ENCODE measurements at regions not wholly inside any gene's neighbourhood (a gene's known extent, or its start where the extent isn't known, plus 50 kb on each side); places are given as distances from the start of the nearest gene placed in this dataset.

- ATAC-seq (no peak), DNase-seq (ENCODE audit: low spot score) (no peak)
- no peak overlapping the region for H3K4me3 Mint-ChIP-seq
- H3K4me1 Mint-ChIP-seq, result no peaks in the 10 kb centered on the region; the same call in 1 of the 2 replicates
- H3K27me3 Mint-ChIP-seq (ENCODE audit: low read depth), result no peaks in the 10 kb centered on the region; the same call in 1 of the 2 replicates
- H3K36me3 Mint-ChIP-seq, result no peaks in the 10 kb centered on the region
- no peak for TF ChIP-seq TCF7 (CRISPR knock-in tag; IDR thresholded peaks at IDR 0.05; ENCODE audit: low read depth)
- no peak for TF ChIP-seq USF2 (CRISPR knock-in tag; IDR thresholded peaks at IDR 0.05)
- no peak for TF ChIP-seq NR3C1 (CRISPR knock-in tag; conservative IDR thresholded peaks at IDR 0.05; ENCODE audit: low read depth)
- TF ChIP-seq ZNF219 (CRISPR knock-in tag; IDR thresholded peaks at IDR 0.05; ENCODE audit: borderline replicate concordance), result no peak
- TF ChIP-seq NFATC4 (CRISPR knock-in tag; IDR thresholded peaks at IDR 0.05), result no peak
- TF ChIP-seq JUN (CRISPR knock-in tag; IDR thresholded peaks at IDR 0.05), result no peak
- TF ChIP-seq CREB1 (CRISPR knock-in tag; IDR thresholded peaks at IDR 0.05), result no peak
- TF ChIP-seq MYBL2 (CRISPR knock-in tag; IDR thresholded peaks at IDR 0.05), result no peak
- TF ChIP-seq SP1 (CRISPR knock-in tag; conservative IDR thresholded peaks at IDR 0.05), result no peak
- H3K27ac Mint-ChIP-seq, result no peak overlapping the region
- CTCF ChIA-PET, result no interaction called here
- POLR2A ChIA-PET, result no interaction called here
- no peaks in the 10 kb centered on the region for H3K9me3 Mint-ChIP-seq
These were observed 84.1 kb downstream of the AIPL1 start for GRCh38 chr17:6350806-6351205.

GRCh38 chr17:6348891-6349290, 86.0 kb downstream of the AIPL1 start:
- H3K27me3 Mint-ChIP-seq (ENCODE audit: low read depth), result no peaks in the 10 kb centered on the region; the same call in 1 of the 2 replicates
- DNase-seq (ENCODE audit: low spot score) (no peak), ATAC-seq (no peak)
- no peak overlapping the region for H3K4me3 Mint-ChIP-seq
- ChIA-PET CTCF (interaction anchor here (1.0 kb wide), 1 partner anchor 555 kb away, joined by 3 read pairs; no protein-coding TSS in a partner anchor), POLR2A (no interaction called here)
- TF ChIP-seq TCF7 (CRISPR knock-in tag; IDR thresholded peaks at IDR 0.05; ENCODE audit: low read depth) (no peak), SMAD4 (CRISPR knock-in tag; IDR thresholded peaks at IDR 0.05) (no peak), IRF2 (CRISPR knock-in tag; IDR thresholded peaks at IDR 0.05; ENCODE audit: borderline replicate concordance, low read depth) (no peak), MAX (CRISPR knock-in tag; IDR thresholded peaks at IDR 0.05) (no peak)
- no peaks in the 10 kb centered on the region for H3K9me3 Mint-ChIP-seq
- no peaks in the 10 kb centered on the region; the same call in 1 of the 2 replicates for H3K4me1 Mint-ChIP-seq
- H3K36me3 Mint-ChIP-seq, result no peaks in the 10 kb centered on the region
- H3K27ac Mint-ChIP-seq, result no peak overlapping the region

- ATAC-seq, result no peak
- Mint-ChIP-seq H3K27me3 (ENCODE audit: low read depth) (no peaks in the 10 kb centered on the region; the same call in 1 of the 2 replicates), H3K4me1 (no peaks in the 10 kb centered on the region; the same call in 1 of the 2 replicates), H3K9me3 (no peaks in the 10 kb centered on the region), H3K36me3 (no peaks in the 10 kb centered on the region), H3K27ac (no peak overlapping the region), H3K4me3 (no peak overlapping the region)
- TF ChIP-seq CREB1 (CRISPR knock-in tag; IDR thresholded peaks at IDR 0.05) (no peak), ZNF416 (CRISPR knock-in tag; IDR thresholded peaks at IDR 0.05) (no peak), NR1H2 (CRISPR knock-in tag; IDR thresholded peaks at IDR 0.05) (no peak), PRDM15 (CRISPR knock-in tag; IDR thresholded peaks at IDR 0.05) (no peak), E2F5 (CRISPR knock-in tag; IDR thresholded peaks at IDR 0.05) (no peak), ATF1 (CRISPR knock-in tag; IDR thresholded peaks at IDR 0.05) (no peak), ZNF121 (CRISPR knock-in tag; IDR thresholded peaks at IDR 0.05) (no peak), NR3C1 (CRISPR knock-in tag; conservative IDR thresholded peaks at IDR 0.05; ENCODE audit: low read depth) (no peak), FOXJ3 (CRISPR knock-in tag; IDR thresholded peaks at IDR 0.05; ENCODE audit: borderline replicate concordance) (no peak), ZNF423 (CRISPR knock-in tag; IDR thresholded peaks at IDR 0.05) (no peak), AFF4 (CRISPR knock-in tag; IDR thresholded peaks at IDR 0.05; ENCODE audit: borderline replicate concordance) (no peak), ZNF138 (CRISPR knock-in tag; conservative IDR thresholded peaks at IDR 0.05) (no peak)
- no peak for DNase-seq (ENCODE audit: low spot score)
- POLR2A ChIA-PET, result no interaction called here
- CTCF ChIA-PET, result no interaction called here
These were observed 87.1 kb downstream of the AIPL1 start for GRCh38 chr17:6347776-6348175.
